GM12872 (cell line): ENCODE measurements at regions not wholly inside any gene's neighbourhood (a gene's known extent, or its start where the extent isn't known, plus 50 kb on each side); places are given as distances from the start of the nearest gene placed in this dataset.

ENCODE experiments used
- CTCF ChIP-seq: IDR thresholded peaks from 3 replicates; pipeline ENCODE4 v1.5.1; 2011; ENCODE audit warnings: low read depth, mild to moderate bottlenecking, low read length, moderate library complexity; ENCODE audit not compliant: insufficient read depth

DNA sequence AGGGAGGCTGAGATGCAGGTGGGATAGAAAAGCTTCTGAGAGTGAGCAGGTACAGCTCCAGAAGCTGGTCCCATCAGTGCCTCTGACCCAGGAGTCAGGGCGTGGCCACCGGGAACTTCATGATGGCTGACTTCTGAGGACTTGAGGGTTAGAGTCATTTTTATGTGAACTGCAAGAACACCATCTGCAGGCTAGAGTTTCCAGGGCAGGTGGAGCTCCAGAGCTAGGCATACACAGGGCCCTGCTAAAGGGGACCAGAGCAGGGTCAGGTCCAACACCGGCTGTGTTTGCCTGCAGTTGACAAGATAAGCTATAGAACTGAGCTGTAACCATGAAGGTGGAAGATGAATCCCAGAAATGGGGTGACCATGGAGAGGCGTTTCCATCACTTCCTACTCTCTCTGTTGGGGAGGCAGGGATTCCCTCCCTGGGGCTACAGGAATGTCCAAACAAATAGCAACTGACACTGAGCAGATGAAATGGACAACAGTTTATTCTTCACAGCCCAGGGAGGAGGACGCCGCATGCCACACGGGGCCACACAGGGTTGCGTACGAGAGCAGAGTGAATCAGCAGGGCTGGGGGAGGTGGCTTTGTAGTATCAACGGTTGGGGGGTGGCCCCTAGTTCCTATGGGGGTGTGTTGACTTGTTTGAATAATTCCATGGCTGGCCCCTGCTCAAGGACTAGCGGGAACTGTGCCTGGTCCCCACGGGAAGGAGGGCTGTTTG, 77.6 kb upstream of the ZNF516 start:
- no peak for TF ChIP-seq CTCF

- TF ChIP-seq CTCF = no peak
Measured at GRCh38 chr18:76571689-76572088, 76.6 kb upstream of the ZNF516 start.

- no peak for TF ChIP-seq CTCF
Measured at GRCh38 chr18:76570856-76571255, 75.8 kb upstream of the ZNF516 start.

GRCh38 chr18:76569644-76570419, 74.8 kb upstream of the ZNF516 start:
- no peak for TF ChIP-seq CTCF

GRCh38 chr18:76568731-76569130, 73.7 kb upstream of the ZNF516 start:
- no peak for TF ChIP-seq CTCF

DNA sequence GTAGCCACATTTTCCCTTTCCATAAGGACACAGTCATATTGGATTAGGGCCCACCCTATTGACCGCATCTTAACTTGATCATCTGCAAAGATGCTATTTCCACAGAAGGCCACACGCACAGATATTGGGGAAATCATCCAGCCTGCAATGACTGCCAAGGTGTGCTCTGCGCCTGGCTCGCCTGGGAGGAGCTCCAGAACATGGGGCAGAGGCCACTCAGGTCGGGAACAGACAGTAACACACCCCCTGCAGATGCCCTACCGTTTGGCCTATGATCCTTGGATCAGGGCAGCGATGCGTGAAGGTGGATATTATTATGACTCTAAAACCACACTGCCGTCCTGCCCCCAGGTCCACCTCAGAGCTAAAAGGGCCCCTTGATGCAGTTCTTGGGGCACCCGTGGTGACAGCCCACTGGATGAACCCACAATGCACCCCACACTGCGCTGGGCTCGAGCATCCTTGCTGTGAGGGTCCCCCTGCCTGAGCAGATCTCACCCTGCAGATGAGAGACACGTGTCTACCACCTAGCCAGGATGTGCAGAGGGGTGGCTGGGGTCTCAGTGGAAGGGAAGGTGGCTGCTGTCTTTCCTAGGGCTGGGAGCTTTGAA, 72.9 kb upstream of the ZNF516 start:
- TF ChIP-seq CTCF = no peak

DNA sequence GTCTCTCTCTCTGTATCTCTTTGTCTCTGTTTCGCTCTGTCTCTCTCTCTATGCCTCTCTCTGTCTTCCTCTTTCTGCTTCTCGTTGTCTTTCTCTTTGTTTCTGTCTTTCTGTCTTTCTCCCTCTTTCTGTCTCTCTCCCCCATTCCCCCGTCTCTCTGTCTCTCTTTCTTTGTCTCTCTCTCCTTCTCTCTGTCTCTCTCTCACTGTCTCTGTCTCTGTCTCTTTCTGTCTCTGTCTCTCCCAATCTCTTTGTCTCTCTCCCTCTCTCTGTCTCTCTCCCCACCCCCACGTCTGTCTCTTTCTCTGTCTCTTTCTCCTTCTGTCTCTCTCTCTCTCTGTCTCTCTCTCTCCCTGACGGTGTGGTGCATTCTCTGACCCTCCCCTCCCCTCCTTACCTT, 71.9 kb upstream of the ZNF516 start:
- no peak for TF ChIP-seq CTCF
